ENCODE measurements at regions not wholly inside any gene's neighbourhood (a gene's known extent, or its start where the extent isn't known, plus 50 kb on each side); places are given as distances from the start of the nearest gene placed in this dataset.

DNA sequence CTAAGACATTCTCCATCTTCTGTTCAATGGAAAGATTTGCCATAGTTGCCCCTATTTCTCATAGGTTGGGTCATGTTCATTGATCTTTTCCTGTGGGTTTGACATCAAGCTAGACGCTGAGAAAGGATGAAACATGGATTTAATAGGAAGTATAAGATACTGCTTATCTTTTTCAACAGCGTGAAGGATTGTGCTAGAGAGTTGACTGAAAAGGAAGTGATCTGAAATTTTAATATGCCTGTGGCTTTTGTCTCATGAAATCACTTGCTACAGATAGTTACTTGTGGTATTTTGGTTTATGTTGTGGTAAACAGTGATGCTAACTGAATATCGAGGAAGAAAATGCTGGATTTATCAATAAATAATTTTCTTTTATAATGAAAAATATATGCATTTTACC lies 442.9 kb downstream of the EDEM1 start:
- TF ChIP-seq, protein P1, sequence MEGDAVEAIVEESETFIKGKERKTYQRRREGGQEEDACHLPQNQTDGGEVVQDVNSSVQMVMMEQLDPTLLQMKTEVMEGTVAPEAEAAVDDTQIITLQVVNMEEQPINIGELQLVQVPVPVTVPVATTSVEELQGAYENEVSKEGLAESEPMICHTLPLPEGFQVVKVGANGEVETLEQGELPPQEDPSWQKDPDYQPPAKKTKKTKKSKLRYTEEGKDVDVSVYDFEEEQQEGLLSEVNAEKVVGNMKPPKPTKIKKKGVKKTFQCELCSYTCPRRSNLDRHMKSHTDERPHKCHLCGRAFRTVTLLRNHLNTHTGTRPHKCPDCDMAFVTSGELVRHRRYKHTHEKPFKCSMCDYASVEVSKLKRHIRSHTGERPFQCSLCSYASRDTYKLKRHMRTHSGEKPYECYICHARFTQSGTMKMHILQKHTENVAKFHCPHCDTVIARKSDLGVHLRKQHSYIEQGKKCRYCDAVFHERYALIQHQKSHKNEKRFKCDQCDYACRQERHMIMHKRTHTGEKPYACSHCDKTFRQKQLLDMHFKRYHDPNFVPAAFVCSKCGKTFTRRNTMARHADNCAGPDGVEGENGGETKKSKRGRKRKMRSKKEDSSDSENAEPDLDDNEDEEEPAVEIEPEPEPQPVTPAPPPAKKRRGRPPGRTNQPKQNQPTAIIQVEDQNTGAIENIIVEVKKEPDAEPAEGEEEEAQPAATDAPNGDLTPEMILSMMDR (conservative IDR thresholded peaks at IDR 0.05): no peak
- no peak for TF ChIP-seq ZFX (IDR thresholded peaks at IDR 0.05)
